GM12892 (cell line): ENCODE measurements at regions not wholly inside any gene's neighbourhood (a gene's known extent, or its start where the extent isn't known, plus 50 kb on each side); places are given as distances from the start of the nearest gene placed in this dataset.

Experiments
- POLR2A ChIP-seq: IDR thresholded peaks from 2 replicates; pipeline ENCODE4 v1.6.1; 2011; ENCODE audit warnings: low read depth, low read length, control low read depth
- POLR2AphosphoS5 ChIP-seq: IDR thresholded peaks from 2 replicates; pipeline ENCODE4 v1.6.1; 2011; ENCODE audit warnings: low read depth, low read length, control low read depth

GRCh38 chr6:165223101-165223500 is 86.3 kb downstream of the C6orf118 start:
- no peak for TF ChIP-seq POLR2AphosphoS5
- TF ChIP-seq POLR2A, result no peak
